ENCODE measurements at regions not wholly inside any gene's neighbourhood (a gene's known extent, or its start where the extent isn't known, plus 50 kb on each side); places are given as distances from the start of the nearest gene placed in this dataset.

- TF ChIP-seq CTCF (IDR thresholded peaks at IDR 0.05) = no peak
- no peak for TF ChIP-seq POLR2A (IDR thresholded peaks at IDR 0.05)
Observed at GRCh38 chr12:67751381-67751928, 102.9 kb downstream of the DYRK2 start.
